GM18909 (cell line): ENCODE measurements at regions not wholly inside any gene's neighbourhood (a gene's known extent, or its start where the extent isn't known, plus 50 kb on each side); places are given as distances from the start of the nearest gene placed in this dataset.

ENCODE experiments used
- ATAC-seq: cut with Tn5 transposase; IDR thresholded peaks from one replicate; pipeline ENCODE4 v1.9.1; 2021; ENCODE audit warnings: mild to moderate bottlenecking; ENCODE audit not compliant: unreplicated experiment, poor library complexity

DNA sequence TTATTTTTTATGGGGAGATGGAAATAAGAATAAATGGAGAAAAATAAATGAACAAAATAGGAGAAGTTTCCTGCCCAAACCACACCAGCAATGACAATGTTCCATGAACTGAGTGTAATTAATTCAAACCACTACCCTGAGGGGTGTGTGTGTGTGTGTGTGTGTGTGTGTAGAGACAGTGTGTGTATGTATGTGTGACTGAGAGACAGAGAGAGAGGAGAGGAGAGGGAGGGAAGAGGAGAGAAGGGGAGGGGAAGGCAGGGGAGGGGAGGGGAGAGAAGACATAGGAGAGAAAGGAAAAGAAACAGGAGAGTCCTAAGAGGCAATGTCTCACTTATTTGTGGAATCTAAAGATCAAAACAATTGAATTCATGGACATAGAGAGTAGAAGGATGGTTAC is 65.0 kb upstream of the POU2AF1 start:
- no peak for ATAC-seq

DNA sequence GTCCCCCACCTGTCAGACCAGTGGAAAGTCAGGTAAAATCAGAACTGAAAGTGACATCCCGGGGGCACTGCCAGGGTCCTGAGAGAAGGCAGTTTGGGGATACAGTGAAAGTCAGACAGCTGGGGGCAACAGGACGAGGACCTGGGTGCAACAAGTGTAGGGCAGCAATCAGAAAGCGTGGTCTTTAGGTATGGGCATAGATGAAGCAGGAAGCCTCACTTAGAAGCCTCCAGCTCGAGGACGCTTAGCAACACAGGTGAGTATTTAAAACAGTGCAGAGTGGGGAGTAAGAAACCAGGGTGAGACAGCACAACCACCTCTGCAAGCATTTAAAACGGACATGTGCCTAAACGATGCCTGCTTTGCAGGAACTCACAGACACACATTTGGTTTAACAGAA is 64.6 kb upstream of the POU2AF1 start:
- no peak for ATAC-seq

DNA sequence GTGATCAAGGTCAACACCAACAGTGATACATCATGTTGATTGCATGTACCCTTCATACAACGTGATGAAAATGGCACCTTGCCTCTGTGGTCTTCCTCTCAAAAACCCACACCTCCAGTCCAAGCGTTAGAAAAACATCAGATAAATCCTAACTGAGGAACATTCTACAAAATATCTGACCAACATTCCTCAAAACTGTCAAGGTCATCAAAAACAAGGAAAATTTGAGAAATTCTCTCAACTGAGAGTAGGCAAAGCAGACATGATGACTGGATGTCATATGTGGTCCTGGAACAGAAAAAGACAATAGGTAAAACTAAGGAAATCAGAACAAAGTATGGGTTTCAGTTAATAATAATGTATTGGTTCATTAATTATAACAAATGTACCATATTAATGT is 64.0 kb upstream of the POU2AF1 start:
- ATAC-seq = no peak

DNA sequence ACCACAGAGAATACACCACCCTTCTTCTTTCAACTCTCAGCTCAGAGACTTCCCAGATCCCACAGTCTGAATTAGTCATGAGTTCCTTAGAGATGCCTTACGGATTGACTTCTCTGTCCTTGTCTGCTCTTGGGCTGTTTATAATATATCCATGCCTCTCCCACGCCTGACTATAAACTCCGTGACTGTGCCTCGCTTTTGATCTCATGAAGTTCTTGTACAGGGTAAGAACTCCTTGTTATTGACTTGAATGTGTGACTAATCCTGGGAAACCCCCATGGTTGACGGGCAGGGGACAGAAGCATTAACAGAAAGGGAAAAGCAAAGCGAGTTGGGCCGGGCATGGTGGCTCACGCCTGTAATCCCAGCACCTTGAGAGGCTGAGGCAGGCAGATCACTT is 62.4 kb upstream of the POU2AF1 start:
- ATAC-seq = no peak

DNA sequence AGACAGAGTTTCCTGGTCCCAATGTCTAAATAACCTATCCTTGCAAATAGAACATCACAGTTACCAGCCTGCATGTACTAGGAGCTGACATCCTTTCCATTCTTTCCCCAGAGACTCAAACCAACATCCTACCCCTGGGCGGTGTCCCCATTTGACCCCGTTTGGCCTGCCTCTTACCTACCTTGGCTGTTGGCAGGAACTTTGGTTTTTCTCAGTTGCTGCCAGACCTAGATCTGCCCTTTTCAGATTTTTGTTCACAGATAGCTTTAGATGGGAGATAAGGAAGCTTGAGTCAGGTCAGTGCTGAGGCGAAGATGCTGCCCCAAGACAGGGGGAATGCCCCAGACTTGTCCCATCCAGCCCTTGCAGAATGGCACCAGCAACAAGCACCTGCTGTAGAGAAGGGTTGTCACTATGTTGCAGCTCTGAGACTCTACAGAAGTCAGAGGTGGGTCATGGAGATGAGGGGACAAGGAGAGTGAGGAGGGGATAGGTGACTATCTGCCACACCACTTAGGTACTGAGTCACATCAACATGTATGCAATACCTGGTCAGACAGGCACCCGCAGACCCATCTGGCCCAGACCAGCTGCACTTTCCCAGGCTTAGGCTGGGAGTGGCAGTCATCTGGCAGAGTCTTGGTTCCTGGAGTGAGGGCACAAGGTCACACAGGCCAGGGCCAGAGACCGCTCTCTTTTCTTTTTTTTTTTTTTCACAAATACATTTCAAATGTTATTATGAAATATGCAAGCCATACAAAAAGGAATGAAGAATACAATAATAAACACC is 61.5 kb upstream of the POU2AF1 start:
- no peak for ATAC-seq

DNA sequence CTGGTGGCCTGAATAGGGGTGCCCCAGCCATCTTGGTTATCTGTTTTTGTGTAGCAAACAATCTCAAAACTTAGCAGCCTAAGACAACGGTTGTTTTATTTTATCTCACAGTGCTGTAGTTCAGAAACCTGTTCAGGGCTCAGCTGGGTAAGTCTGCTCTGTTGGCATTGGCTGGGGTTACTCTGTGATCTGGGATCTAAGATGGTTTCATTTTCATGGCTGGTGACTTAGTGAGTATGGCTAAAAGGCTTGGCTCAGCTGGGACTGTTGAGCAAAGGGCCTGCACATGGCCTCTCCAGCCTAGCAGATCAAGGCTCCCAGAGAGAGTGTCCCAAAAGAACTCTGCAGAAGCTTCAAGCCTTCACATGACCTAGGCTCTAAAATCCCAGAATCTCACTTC is 60.8 kb upstream of the POU2AF1 start:
- no peak for ATAC-seq

DNA sequence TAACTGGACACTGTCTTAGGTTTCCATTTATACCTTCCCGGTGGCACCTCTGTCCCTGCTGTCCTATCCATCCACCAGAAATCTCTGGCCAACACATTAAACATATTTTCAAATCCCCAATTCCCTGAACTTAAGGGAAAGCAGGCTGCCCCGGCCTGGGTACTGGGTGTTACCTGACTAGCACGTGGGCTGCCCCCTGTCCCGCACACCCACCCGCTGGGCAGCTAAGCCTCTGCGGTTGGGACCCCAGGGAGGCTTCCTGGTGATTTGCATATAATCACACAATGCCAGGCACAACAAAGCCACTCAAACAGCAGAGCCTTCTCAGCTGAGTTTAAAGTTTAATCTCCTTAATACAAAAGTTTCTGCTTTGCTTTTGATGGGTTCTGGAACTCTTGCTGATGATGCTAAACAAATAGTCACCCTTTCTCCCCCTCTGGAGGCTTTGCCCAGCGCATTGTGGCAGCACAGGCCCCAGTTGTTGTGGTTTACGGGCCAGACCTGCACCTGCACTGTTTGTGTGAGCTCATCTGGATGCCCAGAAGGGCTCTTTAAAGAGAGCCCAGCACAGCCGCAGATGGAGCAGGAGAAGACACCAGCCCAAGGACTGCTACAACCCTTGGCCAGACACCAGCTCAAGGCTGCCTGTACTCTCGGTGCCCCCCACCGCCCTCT is 59.9 kb upstream of the POU2AF1 start:
- ATAC-seq = no peak

DNA sequence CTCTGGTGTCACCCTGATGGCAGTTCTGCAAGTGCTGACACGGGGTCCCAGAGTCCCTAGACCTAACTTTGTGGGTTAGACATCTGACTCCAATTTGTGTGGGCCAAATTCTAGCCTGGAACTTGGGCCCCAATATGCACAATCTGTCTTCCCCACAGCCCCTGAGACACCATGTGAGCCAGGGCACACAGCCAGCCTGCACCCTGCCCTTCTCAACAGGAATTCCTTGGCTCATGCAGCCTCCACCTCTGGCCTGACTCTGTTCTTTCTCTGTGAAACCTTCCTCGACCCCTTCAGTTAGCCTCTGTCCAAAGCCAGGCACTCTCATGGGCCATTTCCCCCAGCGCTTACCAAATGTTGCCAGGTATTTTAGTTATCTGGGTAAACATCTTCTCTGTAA is 59.1 kb upstream of the POU2AF1 start:
- ATAC-seq = no peak

DNA sequence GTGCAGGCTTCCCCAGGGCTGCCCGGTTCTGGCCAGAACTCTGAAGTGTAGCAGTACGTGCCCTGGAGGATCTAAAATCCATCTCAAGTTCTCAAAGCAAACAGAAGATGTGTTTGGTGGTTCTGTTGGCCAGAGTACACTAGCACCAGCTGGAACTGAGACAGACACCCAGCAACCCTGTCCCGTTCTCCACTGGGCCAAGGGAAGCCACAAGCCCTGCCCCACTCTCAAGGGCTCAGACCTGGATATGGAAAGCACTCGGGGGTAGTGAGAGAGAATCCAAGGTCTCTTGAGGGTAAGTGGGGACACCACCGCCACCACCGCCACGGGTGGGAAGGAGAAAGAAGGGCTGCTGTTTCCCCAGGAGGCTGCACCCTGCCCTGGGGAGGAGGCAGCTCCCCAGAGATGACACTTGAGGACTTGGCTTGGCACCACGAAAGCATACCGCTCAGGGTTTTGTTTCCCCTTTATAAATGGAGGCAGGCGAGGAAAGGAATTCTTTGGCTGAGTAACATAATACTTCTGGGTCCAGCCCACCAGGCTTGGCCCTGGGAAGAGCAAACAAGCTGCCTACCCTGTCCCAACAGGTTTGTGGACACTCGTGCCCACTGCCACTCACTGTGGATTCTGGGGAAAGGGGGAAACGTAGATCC is 56.1 kb upstream of the POU2AF1 start:
- ATAC-seq = no peak

DNA sequence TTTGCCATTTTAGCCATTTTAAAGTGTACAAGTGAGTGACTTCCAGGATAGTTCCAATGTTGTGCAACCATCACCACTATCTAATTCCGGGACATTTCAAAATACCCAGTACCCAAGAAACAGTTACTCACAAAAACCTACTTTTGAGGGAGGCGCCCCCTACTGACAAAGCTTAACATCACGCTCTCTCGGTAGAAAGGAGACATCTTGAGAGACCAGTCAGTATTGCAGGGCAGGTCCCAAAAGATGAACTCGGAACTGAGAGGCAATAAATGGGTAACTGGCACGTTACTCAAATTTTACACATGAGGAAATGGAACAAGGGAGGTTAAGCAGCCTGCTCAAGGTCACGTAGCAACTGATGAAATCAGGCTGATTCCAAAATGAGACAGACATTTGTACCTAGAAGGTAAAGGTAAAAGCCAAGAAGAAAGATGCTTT is 50.0 kb upstream of the POU2AF1 start:
- peak; percentile 81 for ATAC-seq
